Panc1 (cell line): ENCODE measurements at regions not wholly inside any gene's neighbourhood (a gene's known extent, or its start where the extent isn't known, plus 50 kb on each side); places are given as distances from the start of the nearest gene placed in this dataset.

Source experiments
- ATAC-seq: fragments of 200-7000 bp; cut with Tn5 transposase; 2 replicates; pipeline ENCODE4 v1.9.1; 2020; ENCODE audit warnings: mild to moderate bottlenecking, moderate library complexity
- BruUV-seq: library from RNA; stranded (reverse); fragments of 400-500 nt; replicated peaks from 2 replicates; lab custom pipeline; 2021; lab: Mats Ljungman, UMichigan
- CTCF ChIA-PET: fragments of 300-600 bp; sonication (Branson Sonifier 250); formaldehyde crosslinking; loops from one replicate; lab custom pipeline; 2022; ENCODE audit warnings: antibody characterized with exemption; lab: Charles Lee
- POLR2A ChIA-PET: fragments of 300-600 bp; sonication (Branson Sonifier 250); formaldehyde crosslinking; loops from one replicate; lab custom pipeline; 2022; ENCODE audit warnings: antibody characterized with exemption; lab: Charles Lee
- DNase-seq: peaks from one replicate; pipeline ENCODE4 v3.0.0-alpha.2; 2010; ENCODE audit warnings: low read depth, low spot score
- H3K27ac ChIP-seq: 2 replicates; pipeline ENCODE4 v1.5.1; 2011; ENCODE audit warnings: mild to moderate bottlenecking, low read length, inconsistent platforms
- H3K27me3 ChIP-seq: fragments of 200-500 bp; sonication (Bioruptor generic); 2 replicates; pipeline ENCODE4 v1.6.0; 2014; ENCODE audit warnings: low read length, inconsistent platforms; ENCODE audit not compliant: control insufficient read depth, insufficient read depth
- H3K36me3 ChIP-seq: fragments of 200-500 bp; sonication (Bioruptor generic); 2 replicates; pipeline ENCODE4 v1.5.1; 2014; ENCODE audit warnings: inconsistent platforms, mild to moderate bottlenecking, low read length, moderate library complexity; ENCODE audit not compliant: control insufficient read depth, insufficient read depth
- H3K4me1 ChIP-seq: 2 replicates; pipeline ENCODE4 v1.5.1; 2011; ENCODE audit warnings: inconsistent platforms, mild to moderate bottlenecking, low read length, moderate library complexity; ENCODE audit not compliant: control insufficient read depth, insufficient read depth
- H3K4me3 ChIP-seq, 2 experiments: 2 replicates each; pipeline ENCODE4 v1.5.1; 2011 to 2012; ENCODE audit warnings: low read depth in 2 of 2, low read length in 2 of 2, mild to moderate bottlenecking in 2 of 2, inconsistent platforms in 1 of 2, moderate library complexity in 1 of 2
- H3K9me3 ChIP-seq: fragments of 200-500 bp; sonication (Bioruptor generic); 2 replicates; pipeline ENCODE4 v1.5.1; 2014; ENCODE audit warnings: low read depth, mild to moderate bottlenecking, inconsistent platforms, low read length, moderate library complexity; ENCODE audit not compliant: control insufficient read depth, insufficient read depth
- POLR2AphosphoS5 ChIP-seq: IDR thresholded peaks from 2 replicates; pipeline ENCODE4 v1.6.1; 2012; ENCODE audit warnings: mild to moderate bottlenecking, low read depth, low read length, moderate library complexity
- SIN3A ChIP-seq: IDR thresholded peaks from 2 replicates; pipeline ENCODE4 v1.6.1; 2012; ENCODE audit warnings: low read depth, mild to moderate bottlenecking, low read length, moderate library complexity, borderline replicate concordance; ENCODE audit not compliant: insufficient read depth
- TCF7L2 ChIP-seq: IDR thresholded peaks from 2 replicates; pipeline ENCODE4 v1.6.1; 2011; ENCODE audit warnings: mild to moderate bottlenecking, low read depth, low read length, inconsistent platforms
- in situ Hi-C: cut with HindIII; loops from 2 replicates; pipeline ENCODE4 v1.10.0; 2016; ENCODE audit warnings: low sequenced_read_pairs, low pct_unique_long_range_greater_than_20kb
- intact Hi-C: fragments of 100-400 bp; cut with micrococcal nuclease; formaldehyde crosslinking; loops from one replicate; pipeline ENCODE4 v1.10.0; 2022; ENCODE audit not compliant: unreplicated experiment
- TF ChIP-seq, protein P1 (sequence below): fragments of 450-650 bp; IDR thresholded peaks from 2 replicates; pipeline ENCODE4 v1.5.1; 2017; ENCODE audit warnings: mild to moderate bottlenecking
- TF ChIP-seq, protein P2 (sequence below), 2 experiments: IDR thresholded peaks; 2 replicates each; pipeline ENCODE4 v1.6.1; 2011 to 2012; ENCODE audit warnings: low read depth in 2 of 2, control low read depth in 1 of 2, low read length in 1 of 2, mild to moderate bottlenecking in 1 of 2, moderate library complexity in 1 of 2; ENCODE audit not compliant: insufficient read depth in 1 of 2

DNA sequence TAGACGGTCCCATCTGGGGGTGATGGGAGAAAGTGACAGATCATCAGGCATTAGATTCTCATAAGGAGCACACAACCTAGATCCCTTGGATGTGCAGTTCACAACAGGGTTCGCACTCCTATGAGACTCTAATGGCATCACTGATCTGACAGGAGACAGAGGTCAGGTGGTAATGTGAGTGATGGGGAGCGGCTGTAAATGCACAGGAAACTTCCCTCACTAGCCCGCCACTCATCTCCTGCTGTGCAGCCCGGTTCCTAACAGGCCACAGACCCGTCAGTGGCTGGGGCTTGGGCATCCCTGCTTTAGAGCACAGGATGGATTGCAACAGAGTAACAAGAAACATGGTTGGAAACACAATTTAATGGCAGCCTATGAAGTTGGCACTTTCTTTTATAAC lies 172.6 kb upstream of the VCX3A start:
- H3K4me1 ChIP-seq, result no peaks in the 10 kb centered on the region
- DNase-seq (no peak), ATAC-seq (no peak)
- H3K36me3 ChIP-seq, result no peaks in the 10 kb centered on the region
- in situ Hi-C loops (no loop called here), intact Hi-C loops (no loop called here)
- BruUV-seq, result no TSS peak
- ChIA-PET POLR2A (no interaction called here), CTCF (no interaction called here)
- TF ChIP-seq, protein P1, sequence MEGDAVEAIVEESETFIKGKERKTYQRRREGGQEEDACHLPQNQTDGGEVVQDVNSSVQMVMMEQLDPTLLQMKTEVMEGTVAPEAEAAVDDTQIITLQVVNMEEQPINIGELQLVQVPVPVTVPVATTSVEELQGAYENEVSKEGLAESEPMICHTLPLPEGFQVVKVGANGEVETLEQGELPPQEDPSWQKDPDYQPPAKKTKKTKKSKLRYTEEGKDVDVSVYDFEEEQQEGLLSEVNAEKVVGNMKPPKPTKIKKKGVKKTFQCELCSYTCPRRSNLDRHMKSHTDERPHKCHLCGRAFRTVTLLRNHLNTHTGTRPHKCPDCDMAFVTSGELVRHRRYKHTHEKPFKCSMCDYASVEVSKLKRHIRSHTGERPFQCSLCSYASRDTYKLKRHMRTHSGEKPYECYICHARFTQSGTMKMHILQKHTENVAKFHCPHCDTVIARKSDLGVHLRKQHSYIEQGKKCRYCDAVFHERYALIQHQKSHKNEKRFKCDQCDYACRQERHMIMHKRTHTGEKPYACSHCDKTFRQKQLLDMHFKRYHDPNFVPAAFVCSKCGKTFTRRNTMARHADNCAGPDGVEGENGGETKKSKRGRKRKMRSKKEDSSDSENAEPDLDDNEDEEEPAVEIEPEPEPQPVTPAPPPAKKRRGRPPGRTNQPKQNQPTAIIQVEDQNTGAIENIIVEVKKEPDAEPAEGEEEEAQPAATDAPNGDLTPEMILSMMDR, result no peak
- TF ChIP-seq POLR2AphosphoS5 (no peak), SIN3A (no peak), TCF7L2 (no peak)
- TF ChIP-seq, protein P2, sequence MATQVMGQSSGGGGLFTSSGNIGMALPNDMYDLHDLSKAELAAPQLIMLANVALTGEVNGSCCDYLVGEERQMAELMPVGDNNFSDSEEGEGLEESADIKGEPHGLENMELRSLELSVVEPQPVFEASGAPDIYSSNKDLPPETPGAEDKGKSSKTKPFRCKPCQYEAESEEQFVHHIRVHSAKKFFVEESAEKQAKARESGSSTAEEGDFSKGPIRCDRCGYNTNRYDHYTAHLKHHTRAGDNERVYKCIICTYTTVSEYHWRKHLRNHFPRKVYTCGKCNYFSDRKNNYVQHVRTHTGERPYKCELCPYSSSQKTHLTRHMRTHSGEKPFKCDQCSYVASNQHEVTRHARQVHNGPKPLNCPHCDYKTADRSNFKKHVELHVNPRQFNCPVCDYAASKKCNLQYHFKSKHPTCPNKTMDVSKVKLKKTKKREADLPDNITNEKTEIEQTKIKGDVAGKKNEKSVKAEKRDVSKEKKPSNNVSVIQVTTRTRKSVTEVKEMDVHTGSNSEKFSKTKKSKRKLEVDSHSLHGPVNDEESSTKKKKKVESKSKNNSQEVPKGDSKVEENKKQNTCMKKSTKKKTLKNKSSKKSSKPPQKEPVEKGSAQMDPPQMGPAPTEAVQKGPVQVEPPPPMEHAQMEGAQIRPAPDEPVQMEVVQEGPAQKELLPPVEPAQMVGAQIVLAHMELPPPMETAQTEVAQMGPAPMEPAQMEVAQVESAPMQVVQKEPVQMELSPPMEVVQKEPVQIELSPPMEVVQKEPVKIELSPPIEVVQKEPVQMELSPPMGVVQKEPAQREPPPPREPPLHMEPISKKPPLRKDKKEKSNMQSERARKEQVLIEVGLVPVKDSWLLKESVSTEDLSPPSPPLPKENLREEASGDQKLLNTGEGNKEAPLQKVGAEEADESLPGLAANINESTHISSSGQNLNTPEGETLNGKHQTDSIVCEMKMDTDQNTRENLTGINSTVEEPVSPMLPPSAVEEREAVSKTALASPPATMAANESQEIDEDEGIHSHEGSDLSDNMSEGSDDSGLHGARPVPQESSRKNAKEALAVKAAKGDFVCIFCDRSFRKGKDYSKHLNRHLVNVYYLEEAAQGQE (IDR thresholded peaks at IDR 0.05; ENCODE audit: insufficient read depth in 1 of 2, low read depth in 2 of 2, low read length in 1 of 2), result no peak
- H3K9me3 ChIP-seq, result no peaks in the 10 kb centered on the region
- no peaks in the 10 kb centered on the region for H3K27me3 ChIP-seq
- H3K27ac ChIP-seq, result no peak overlapping the region
- no peak overlapping the region for H3K4me3 ChIP-seq

DNA sequence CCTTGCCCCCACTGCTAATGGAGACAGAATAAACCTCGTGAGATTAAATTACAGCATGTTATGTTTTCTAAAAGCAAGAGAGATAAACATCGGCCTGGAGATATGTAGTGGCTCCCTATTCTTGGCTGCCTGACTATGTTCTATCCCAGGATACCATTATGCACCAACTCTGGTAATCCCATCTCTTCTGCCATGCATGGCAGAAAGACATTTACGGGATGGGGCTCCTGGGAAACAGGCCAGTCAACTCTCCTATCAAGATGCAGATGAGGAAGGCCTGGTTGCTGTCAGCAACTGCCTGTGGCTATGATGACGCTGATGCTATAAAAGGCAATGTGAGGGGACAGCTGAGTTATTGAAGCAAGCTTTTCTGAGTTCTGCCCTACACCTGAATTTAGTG lies 166.2 kb upstream of the VCX3A start:
- DNase-seq (no peak), ATAC-seq (no peak)
- Histone ChIP-seq H3K4me3 (no peak overlapping the region), H3K27me3 (no peaks in the 10 kb centered on the region), H3K4me1 (no peaks in the 10 kb centered on the region), H3K36me3 (no peaks in the 10 kb centered on the region), H3K9me3 (no peaks in the 10 kb centered on the region), H3K27ac (no peak overlapping the region)
- BruUV-seq, result no TSS peak
- ChIA-PET POLR2A (no interaction called here), CTCF (no interaction called here)
- in situ Hi-C loops (no loop called here), intact Hi-C loops (no loop called here)
- TF ChIP-seq, protein P2 (IDR thresholded peaks at IDR 0.05; ENCODE audit: insufficient read depth in 1 of 2, low read depth in 2 of 2, low read length in 1 of 2), result no peak
- no peak for TF ChIP-seq POLR2AphosphoS5
- TF ChIP-seq TCF7L2, result no peak
- TF ChIP-seq SIN3A, result no peak
- TF ChIP-seq, protein P1, result no peak
